CD4-positive, alpha-beta T cell (primary cell): ENCODE measurements at regions not wholly inside any gene's neighbourhood (a gene's known extent, or its start where the extent isn't known, plus 50 kb on each side); places are given as distances from the start of the nearest gene placed in this dataset.

Source experiments
- ATAC-seq: fragments of 200-7000 bp; cut with Tn5 transposase; one replicate; pipeline ENCODE4 v1.10.0; 2022; ENCODE audit warnings: mild to moderate bottlenecking; ENCODE audit not compliant: poor library complexity
- CTCF ChIA-PET: fragments of 350-600 bp; sonication (Branson Sonifier 250); formaldehyde crosslinking; loops from one replicate; lab custom pipeline; 2021; ENCODE audit warnings: antibody characterized with exemption, inconsistent platforms; lab: Charles Lee
- POLR2A ChIA-PET: fragments of 350-600 bp; sonication (Branson Sonifier 250); formaldehyde crosslinking; loops from one replicate; lab custom pipeline; 2021; ENCODE audit warnings: antibody characterized with exemption, inconsistent platforms; lab: Charles Lee
- DNase-seq, 14 experiments: peaks; one replicate each; pipeline ENCODE4 v3.0.0-alpha.2; 2013 to 2020; ENCODE audit warnings: mixed read lengths in 2 of 14
- H3K27ac ChIP-seq, 2 donors: one replicate each; pipeline versions ENCODE4 v1.5.1 to v1.7.0; 2013; ENCODE audit warnings: low read length in 2 of 2, low read depth in 1 of 2, mild to moderate bottlenecking in 1 of 2
- H3K27me3 ChIP-seq, 2 experiments: 1 replicate in 1 of 2; 2 replicates in 1 of 2; pipeline versions ENCODE4 v1.6.1 to v1.7.0; 2013; ENCODE audit warnings: low read length in 2 of 2, control low read depth in 1 of 2, mild to moderate bottlenecking in 1 of 2, moderate library complexity in 1 of 2; ENCODE audit not compliant: insufficient read depth in 2 of 2, control insufficient read depth in 1 of 2
- H3K36me3 ChIP-seq: one replicate; pipeline ENCODE4 v1.6.1; 2013; ENCODE audit warnings: low read length, control low read depth; ENCODE audit not compliant: insufficient read depth
- H3K4me1 ChIP-seq: one replicate; pipeline ENCODE4 v1.6.1; 2013; ENCODE audit warnings: low read length, control low read depth; ENCODE audit not compliant: insufficient read depth
- H3K4me3 ChIP-seq: one replicate; pipeline ENCODE4 v1.5.1; 2013; ENCODE audit warnings: mild to moderate bottlenecking, low read length, moderate library complexity
- H3K9me3 ChIP-seq, 2 experiments: 1 replicate in 1 of 2; 2 replicates in 1 of 2; pipeline versions ENCODE4 v1.6.1 to v1.7.0; 2013; ENCODE audit warnings: low read length in 2 of 2, mild to moderate bottlenecking in 2 of 2, control low read depth in 1 of 2, moderate library complexity in 1 of 2; ENCODE audit not compliant: control insufficient read depth in 1 of 2, insufficient read depth in 1 of 2
- H3K27ac Mint-ChIP-seq: one replicate; pipeline ENCODE4 v1.8.0; 2020; ENCODE audit warnings: mixed read lengths
- H3K27me3 Mint-ChIP-seq: one replicate; pipeline ENCODE4 v1.8.0; 2021; ENCODE audit warnings: mixed read lengths
- H3K36me3 Mint-ChIP-seq: one replicate; pipeline ENCODE4 v1.8.0; 2021; ENCODE audit warnings: low read depth, mixed read lengths
- H3K4me1 Mint-ChIP-seq: one replicate; pipeline ENCODE4 v1.8.0; 2021; ENCODE audit warnings: low read depth, mixed read lengths
- H3K4me3 Mint-ChIP-seq: one replicate; pipeline ENCODE4 v1.8.0; 2020; ENCODE audit warnings: mild to moderate bottlenecking, mixed read lengths
- H3K9me3 Mint-ChIP-seq: one replicate; pipeline ENCODE4 v1.8.0; 2020; ENCODE audit warnings: mixed read lengths
- CTCF ChIP-seq: fragments of 200-600 bp; IDR thresholded peaks from one replicate; pipeline ENCODE4 v1.8.0; 2022; ENCODE audit warnings: antibody characterized with exemption, mild to moderate bottlenecking
- intact Hi-C, 2 experiments: fragments of 100-400 bp; cut with DNase I in 1 of 2; cut with micrococcal nuclease in 1 of 2; formaldehyde crosslinking; loops; one replicate each; pipeline versions ENCODE4 v1.15.1 to v1.9.0; 2023 to 2025; cut with DNase I, micrococcal nuclease

DNA sequence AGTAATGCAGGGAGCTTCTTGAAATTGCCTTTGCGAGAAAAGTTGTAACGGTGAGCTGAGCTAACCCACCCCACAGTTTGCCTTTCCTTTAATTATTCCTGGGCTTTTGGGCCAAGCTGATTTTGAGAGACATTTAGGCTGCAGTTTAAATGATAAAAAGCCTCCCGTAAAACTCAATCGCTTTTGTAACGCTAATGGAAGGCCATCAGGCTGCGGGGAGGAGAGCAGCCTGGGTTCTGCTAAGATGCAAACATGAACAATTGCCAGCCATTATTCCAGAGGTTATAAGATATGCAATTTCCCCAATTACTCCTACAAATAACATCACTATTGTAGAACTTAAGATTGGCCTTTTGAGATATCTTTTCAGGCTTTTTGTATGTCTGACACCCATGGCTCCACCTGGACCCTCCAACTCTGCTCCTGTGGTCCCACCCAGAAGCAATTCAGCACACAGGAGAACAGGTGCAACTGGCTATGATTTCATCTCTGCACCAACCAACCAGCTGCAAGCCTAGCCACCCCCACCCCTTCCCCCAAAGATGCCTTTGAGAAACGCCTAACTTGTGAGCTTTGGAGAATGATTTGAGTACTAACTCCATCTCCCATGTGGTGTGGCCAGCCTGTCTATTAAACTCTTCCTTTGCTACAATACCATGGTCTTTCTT, 108.2 kb upstream of the FAM9C start:
- Mint-ChIP-seq H3K4me3 (no peak overlapping the region), H3K4me1 (peaks cover 15% of the 10 kb centered on the region), H3K27ac (peak overlapping the region; percentile 82), H3K9me3 (no peaks in the 10 kb centered on the region), H3K36me3 (peaks cover 5% of the 10 kb centered on the region), H3K27me3 (no peaks in the 10 kb centered on the region)
- ChIA-PET CTCF (interaction anchor here (0.7 to 1.6 kb wide), 4 partner anchors 25 to 206 kb away, joined by 3 to 9 read pairs (median 5); no protein-coding TSS in a partner anchor), POLR2A (interaction anchor here (0.8 to 1.7 kb wide), 5 partner anchors 15 to 177 kb away, joined by 3 to 9 read pairs (median 5); partner anchors contain the start of gene TMSB4X)
- H3K27me3 ChIP-seq: no peaks in the 10 kb centered on the region
- TF ChIP-seq CTCF: no peak
- no peak for DNase-seq
- H3K9me3 ChIP-seq: no peaks in the 10 kb centered on the region
- ATAC-seq: no peak
- peak overlapping the region in 1 of 2 donors; percentile 62 for H3K27ac ChIP-seq
- intact Hi-C loops: loop anchor here in 1 of 2 experiments (5.0 kb wide), 2 partner anchors 60 to 200 kb away; no protein-coding TSS in a partner anchor
- H3K4me1 ChIP-seq: peaks cover 16% of the 10 kb centered on the region
- H3K36me3 ChIP-seq: no peaks in the 10 kb centered on the region
- peak overlapping the region; percentile 7 for H3K4me3 ChIP-seq

DNA sequence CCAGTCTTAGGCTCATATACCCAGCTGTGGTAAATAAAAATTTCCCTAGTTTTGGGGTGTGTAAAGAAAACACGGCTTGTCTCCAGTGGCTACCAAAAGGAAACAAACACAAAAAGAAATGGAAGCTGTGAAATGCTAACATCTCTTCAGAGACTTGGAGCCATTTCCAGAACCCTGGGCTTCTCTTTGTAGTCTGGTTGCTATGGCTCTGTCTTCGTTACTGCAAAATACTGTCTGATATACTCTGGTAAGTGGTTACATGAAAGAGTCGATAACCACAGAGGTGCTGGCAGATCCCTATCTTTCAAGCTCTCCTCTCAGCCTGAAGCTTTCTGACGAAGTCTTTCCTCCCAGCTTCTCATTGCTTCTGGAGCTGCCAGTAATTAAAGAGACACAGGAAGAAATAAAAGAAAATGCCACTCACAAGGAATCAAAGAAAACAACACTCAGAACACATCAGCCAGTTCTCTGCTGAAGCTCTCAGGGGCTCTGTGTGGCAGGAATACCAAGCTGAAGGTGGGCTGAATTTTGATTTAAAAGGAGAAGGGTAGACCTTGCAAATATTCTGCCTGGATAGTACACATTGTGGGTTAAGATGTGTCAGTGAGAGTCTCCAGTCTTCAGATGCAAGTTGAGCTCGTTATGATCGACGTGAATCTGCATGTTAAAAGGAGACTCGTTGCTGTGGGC, 107.6 kb upstream of the FAM9C start:
- Mint-ChIP-seq H3K36me3 (peaks cover 5% of the 10 kb centered on the region), H3K4me3 (peak overlapping the region; percentile 62), H3K27ac (peak overlapping the region; percentile 82), H3K4me1 (peaks cover 15% of the 10 kb centered on the region), H3K27me3 (no peaks in the 10 kb centered on the region), H3K9me3 (no peaks in the 10 kb centered on the region)
- CTCF ChIA-PET: interaction anchor here (0.7 to 1.6 kb wide), 4 partner anchors 26 to 205 kb away, joined by 3 to 9 read pairs (median 5); no protein-coding TSS in a partner anchor
- peak in 10 of 14 experiments; percentile 5 to 91 (median 36) for DNase-seq
- peaks cover 0 to 5% of the 10 kb centered on the region in 2 experiments for H3K9me3 ChIP-seq
- H3K36me3 ChIP-seq: no peaks in the 10 kb centered on the region
- POLR2A ChIA-PET: interaction anchor here (0.7 to 1.7 kb wide), 7 partner anchors 15 to 177 kb away, joined by 3 to 9 read pairs (median 3); partner anchors contain the start of gene TMSB4X
- intact Hi-C loops: loop anchor here in 1 of 2 experiments (5.0 kb wide), 2 partner anchors 60 to 200 kb away; no protein-coding TSS in a partner anchor
- no peak for TF ChIP-seq CTCF
- no peaks in the 10 kb centered on the region for H3K27me3 ChIP-seq
- H3K4me1 ChIP-seq: peaks cover 16% of the 10 kb centered on the region
- ATAC-seq: peak; percentile 89
- peak overlapping the region in 1 of 2 donors; percentile 62 for H3K27ac ChIP-seq
- peak overlapping the region; percentile 7 for H3K4me3 ChIP-seq

GRCh38 chrX:13149702-13150350, 105.4 kb upstream of the FAM9C start:
- Mint-ChIP-seq H3K27me3 (no peaks in the 10 kb centered on the region), H3K4me3 (no peak overlapping the region), H3K36me3 (peaks cover 5% of the 10 kb centered on the region), H3K27ac (no peak overlapping the region), H3K4me1 (peaks cover 15% of the 10 kb centered on the region), H3K9me3 (no peaks in the 10 kb centered on the region)
- Histone ChIP-seq H3K27me3 (no peaks in the 10 kb centered on the region), H3K27ac (no peak overlapping the region), H3K9me3 (peaks cover 4 to 5% of the 10 kb centered on the region in 2 experiments), H3K36me3 (no peaks in the 10 kb centered on the region), H3K4me3 (no peak overlapping the region), H3K4me1 (peaks cover 16% of the 10 kb centered on the region)
- CTCF ChIA-PET: interaction anchor here (0.9 to 1.3 kb wide), 2 partner anchors 203 to 338 kb away, joined by 3 read pairs; no protein-coding TSS in a partner anchor
- intact Hi-C loops: loop anchor here (5.0 kb wide), 3 partner anchors 53 to 198 kb away; no protein-coding TSS in a partner anchor
- DNase-seq: no peak
- no peak for ATAC-seq
- no peak for TF ChIP-seq CTCF
- POLR2A ChIA-PET: no interaction called here
